HCT116 (cell line): ENCODE measurements at regions not wholly inside any gene's neighbourhood (a gene's known extent, or its start where the extent isn't known, plus 50 kb on each side); places are given as distances from the start of the nearest gene placed in this dataset.

Source experiments
- EGR1 ChIP-seq: IDR thresholded peaks from 2 replicates; pipeline ENCODE4 v1.6.1; 2012; ENCODE audit warnings: low read depth
- ELF1 ChIP-seq: IDR thresholded peaks from 2 replicates; pipeline ENCODE4 v1.6.1; 2012; ENCODE audit warnings: low read depth, borderline replicate concordance
- EZH2 ChIP-seq: fragments of 200-600 bp; sonication (generic); IDR thresholded peaks from 2 replicates; pipeline ENCODE4 v1.6.1; 2017; ENCODE audit warnings: antibody characterized with exemption, mixed run types
- POLR2A ChIP-seq: IDR thresholded peaks from 2 replicates; pipeline ENCODE4 v1.7.0; 2011; ENCODE audit warnings: borderline replicate concordance; ENCODE audit not compliant: insufficient read depth, insufficient read length; ENCODE audit errors: extremely low read depth
- SIN3A ChIP-seq: IDR thresholded peaks from 2 replicates; pipeline ENCODE4 v1.6.1; 2012; ENCODE audit warnings: low read depth
- SP1 ChIP-seq: IDR thresholded peaks from 2 replicates; pipeline ENCODE4 v1.6.1; 2012; ENCODE audit warnings: low read depth
- TCF7L2 ChIP-seq: IDR thresholded peaks from 2 replicates; pipeline ENCODE4 v1.7.0; 2011; ENCODE audit warnings: borderline replicate concordance, inconsistent platforms; ENCODE audit not compliant: insufficient read depth, insufficient read length; ENCODE audit errors: extremely low read depth
- YY1 ChIP-seq: IDR thresholded peaks from 2 replicates; pipeline ENCODE4 v1.6.1; 2011; ENCODE audit warnings: low read length, low read depth, moderate library complexity, mild to moderate bottlenecking; ENCODE audit not compliant: insufficient replicate concordance; ENCODE audit errors: extremely low read depth
- ZFX ChIP-seq: fragments of 450-650 bp; IDR thresholded peaks from 2 replicates; pipeline ENCODE4 v1.6.1; 2017
- TF ChIP-seq, protein P1 (sequence below), 3 experiments: fragments of 200-600 bp in 1 of 3; sonication (generic) in 1 of 3; IDR thresholded peaks in 2 of 3; conservative IDR thresholded peaks in 1 of 3; 2 replicates each; pipeline ENCODE4 v1.5.1; 2012 to 2017; ENCODE audit warnings: low read depth in 2 of 3, low read length in 2 of 3, antibody characterized with exemption in 1 of 3, borderline replicate concordance in 1 of 3, control low read depth in 1 of 3, mild to moderate bottlenecking in 1 of 3, mixed read lengths in 1 of 3, mixed run types in 1 of 3, moderate library complexity in 1 of 3; ENCODE audit not compliant: insufficient read depth in 1 of 3
- TF ChIP-seq, protein P2 (sequence below): IDR thresholded peaks from 2 replicates; pipeline ENCODE4 v1.6.1; 2012
- TF ChIP-seq, protein P3 (sequence below): IDR thresholded peaks from 2 replicates; pipeline ENCODE4 v1.6.1; 2011; ENCODE audit warnings: mild to moderate bottlenecking, low read length, moderate library complexity; ENCODE audit not compliant: insufficient replicate concordance; ENCODE audit errors: extremely low read depth
- TF ChIP-seq, protein P4 (sequence below): IDR thresholded peaks from 2 replicates; pipeline ENCODE4 v1.6.1; 2012
- TF ChIP-seq, protein P5 (sequence below): IDR thresholded peaks from 2 replicates; pipeline ENCODE4 v1.6.1; 2012; ENCODE audit warnings: low read depth

DNA sequence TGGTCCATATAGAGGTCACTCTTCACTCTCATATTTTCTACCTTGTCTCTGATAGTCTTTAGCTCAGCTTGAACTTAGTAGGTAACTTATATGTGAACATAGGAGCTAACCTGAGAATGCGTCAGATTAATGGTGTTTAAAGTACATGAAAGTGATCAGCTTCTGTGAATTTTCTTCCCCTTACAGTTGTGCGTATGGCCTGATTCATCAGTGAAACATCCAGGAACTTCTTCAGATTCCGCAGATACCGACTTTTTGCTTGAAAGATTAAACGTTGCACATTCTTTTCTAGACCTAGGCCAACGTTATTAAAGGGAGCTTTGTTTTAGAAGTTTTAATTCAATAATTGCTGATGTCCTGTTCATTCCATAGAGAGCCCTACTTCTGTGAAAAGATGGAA is 1945.1 kb upstream of the SEL1L start:
- TF ChIP-seq TCF7L2 (no peak), POLR2A (no peak), EZH2 (no peak), ELF1 (no peak), YY1 (no peak), SIN3A (no peak), SP1 (no peak), ZFX (no peak), EGR1 (no peak)
- TF ChIP-seq, protein P1, sequence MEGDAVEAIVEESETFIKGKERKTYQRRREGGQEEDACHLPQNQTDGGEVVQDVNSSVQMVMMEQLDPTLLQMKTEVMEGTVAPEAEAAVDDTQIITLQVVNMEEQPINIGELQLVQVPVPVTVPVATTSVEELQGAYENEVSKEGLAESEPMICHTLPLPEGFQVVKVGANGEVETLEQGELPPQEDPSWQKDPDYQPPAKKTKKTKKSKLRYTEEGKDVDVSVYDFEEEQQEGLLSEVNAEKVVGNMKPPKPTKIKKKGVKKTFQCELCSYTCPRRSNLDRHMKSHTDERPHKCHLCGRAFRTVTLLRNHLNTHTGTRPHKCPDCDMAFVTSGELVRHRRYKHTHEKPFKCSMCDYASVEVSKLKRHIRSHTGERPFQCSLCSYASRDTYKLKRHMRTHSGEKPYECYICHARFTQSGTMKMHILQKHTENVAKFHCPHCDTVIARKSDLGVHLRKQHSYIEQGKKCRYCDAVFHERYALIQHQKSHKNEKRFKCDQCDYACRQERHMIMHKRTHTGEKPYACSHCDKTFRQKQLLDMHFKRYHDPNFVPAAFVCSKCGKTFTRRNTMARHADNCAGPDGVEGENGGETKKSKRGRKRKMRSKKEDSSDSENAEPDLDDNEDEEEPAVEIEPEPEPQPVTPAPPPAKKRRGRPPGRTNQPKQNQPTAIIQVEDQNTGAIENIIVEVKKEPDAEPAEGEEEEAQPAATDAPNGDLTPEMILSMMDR (IDR thresholded peaks at IDR 0.05 in 2 of 3, conservative IDR thresholded peaks at IDR 0.05 in 1 of 3; ENCODE audit: borderline replicate concordance in 1 of 3, insufficient read depth in 1 of 3, low read depth in 2 of 3, low read length in 2 of 3): no peak
- TF ChIP-seq, protein P2, sequence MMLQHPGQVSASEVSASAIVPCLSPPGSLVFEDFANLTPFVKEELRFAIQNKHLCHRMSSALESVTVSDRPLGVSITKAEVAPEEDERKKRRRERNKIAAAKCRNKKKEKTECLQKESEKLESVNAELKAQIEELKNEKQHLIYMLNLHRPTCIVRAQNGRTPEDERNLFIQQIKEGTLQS: no peak
- TF ChIP-seq, protein P3, sequence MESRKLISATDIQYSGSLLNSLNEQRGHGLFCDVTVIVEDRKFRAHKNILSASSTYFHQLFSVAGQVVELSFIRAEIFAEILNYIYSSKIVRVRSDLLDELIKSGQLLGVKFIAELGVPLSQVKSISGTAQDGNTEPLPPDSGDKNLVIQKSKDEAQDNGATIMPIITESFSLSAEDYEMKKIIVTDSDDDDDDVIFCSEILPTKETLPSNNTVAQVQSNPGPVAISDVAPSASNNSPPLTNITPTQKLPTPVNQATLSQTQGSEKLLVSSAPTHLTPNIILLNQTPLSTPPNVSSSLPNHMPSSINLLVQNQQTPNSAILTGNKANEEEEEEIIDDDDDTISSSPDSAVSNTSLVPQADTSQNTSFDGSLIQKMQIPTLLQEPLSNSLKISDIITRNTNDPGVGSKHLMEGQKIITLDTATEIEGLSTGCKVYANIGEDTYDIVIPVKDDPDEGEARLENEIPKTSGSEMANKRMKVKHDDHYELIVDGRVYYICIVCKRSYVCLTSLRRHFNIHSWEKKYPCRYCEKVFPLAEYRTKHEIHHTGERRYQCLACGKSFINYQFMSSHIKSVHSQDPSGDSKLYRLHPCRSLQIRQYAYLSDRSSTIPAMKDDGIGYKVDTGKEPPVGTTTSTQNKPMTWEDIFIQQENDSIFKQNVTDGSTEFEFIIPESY: no peak
- TF ChIP-seq, protein P4, sequence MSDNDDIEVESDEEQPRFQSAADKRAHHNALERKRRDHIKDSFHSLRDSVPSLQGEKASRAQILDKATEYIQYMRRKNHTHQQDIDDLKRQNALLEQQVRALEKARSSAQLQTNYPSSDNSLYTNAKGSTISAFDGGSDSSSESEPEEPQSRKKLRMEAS: no peak
- TF ChIP-seq, protein P5, sequence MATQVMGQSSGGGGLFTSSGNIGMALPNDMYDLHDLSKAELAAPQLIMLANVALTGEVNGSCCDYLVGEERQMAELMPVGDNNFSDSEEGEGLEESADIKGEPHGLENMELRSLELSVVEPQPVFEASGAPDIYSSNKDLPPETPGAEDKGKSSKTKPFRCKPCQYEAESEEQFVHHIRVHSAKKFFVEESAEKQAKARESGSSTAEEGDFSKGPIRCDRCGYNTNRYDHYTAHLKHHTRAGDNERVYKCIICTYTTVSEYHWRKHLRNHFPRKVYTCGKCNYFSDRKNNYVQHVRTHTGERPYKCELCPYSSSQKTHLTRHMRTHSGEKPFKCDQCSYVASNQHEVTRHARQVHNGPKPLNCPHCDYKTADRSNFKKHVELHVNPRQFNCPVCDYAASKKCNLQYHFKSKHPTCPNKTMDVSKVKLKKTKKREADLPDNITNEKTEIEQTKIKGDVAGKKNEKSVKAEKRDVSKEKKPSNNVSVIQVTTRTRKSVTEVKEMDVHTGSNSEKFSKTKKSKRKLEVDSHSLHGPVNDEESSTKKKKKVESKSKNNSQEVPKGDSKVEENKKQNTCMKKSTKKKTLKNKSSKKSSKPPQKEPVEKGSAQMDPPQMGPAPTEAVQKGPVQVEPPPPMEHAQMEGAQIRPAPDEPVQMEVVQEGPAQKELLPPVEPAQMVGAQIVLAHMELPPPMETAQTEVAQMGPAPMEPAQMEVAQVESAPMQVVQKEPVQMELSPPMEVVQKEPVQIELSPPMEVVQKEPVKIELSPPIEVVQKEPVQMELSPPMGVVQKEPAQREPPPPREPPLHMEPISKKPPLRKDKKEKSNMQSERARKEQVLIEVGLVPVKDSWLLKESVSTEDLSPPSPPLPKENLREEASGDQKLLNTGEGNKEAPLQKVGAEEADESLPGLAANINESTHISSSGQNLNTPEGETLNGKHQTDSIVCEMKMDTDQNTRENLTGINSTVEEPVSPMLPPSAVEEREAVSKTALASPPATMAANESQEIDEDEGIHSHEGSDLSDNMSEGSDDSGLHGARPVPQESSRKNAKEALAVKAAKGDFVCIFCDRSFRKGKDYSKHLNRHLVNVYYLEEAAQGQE: no peak
